ENCODE measurements at regions not wholly inside any gene's neighbourhood (a gene's known extent, or its start where the extent isn't known, plus 50 kb on each side); places are given as distances from the start of the nearest gene placed in this dataset.

- TF ChIP-seq CTCF (conservative IDR thresholded peaks at IDR 0.05; ENCODE audit: low read depth in 2 of 2) = no peak
- TF ChIP-seq EZH2 (IDR thresholded peaks at IDR 0.05; ENCODE audit: low read depth, unreplicated experiment) = no peak
- no peak for TF ChIP-seq POLR2AphosphoS5 (IDR thresholded peaks at IDR 0.05; ENCODE audit: low read depth)
- no peak for TF ChIP-seq JUNB (IDR thresholded peaks at IDR 0.05; ENCODE audit: unreplicated experiment)
- TF ChIP-seq REST (IDR thresholded peaks at IDR 0.05; ENCODE audit: unreplicated experiment) = no peak
- TF ChIP-seq ETS1 (IDR thresholded peaks at IDR 0.05) = no peak
- no peak for TF ChIP-seq EZH2phosphoT487 (IDR thresholded peaks at IDR 0.05; ENCODE audit: unreplicated experiment)
- TF ChIP-seq CREB1 (CRISPR knock-in tag; IDR thresholded peaks at IDR 0.05; ENCODE audit: low read depth) = no peak
- TF ChIP-seq NANOG (IDR thresholded peaks at IDR 0.05; ENCODE audit: borderline replicate concordance) = no peak
Measured at GRCh38 chr3:621714-622113, 425.2 kb downstream of the CHL1 start.

All from GM23338 (cell line).